ENCODE measurements at regions not wholly inside any gene's neighbourhood (a gene's known extent, or its start where the extent isn't known, plus 50 kb on each side); places are given as distances from the start of the nearest gene placed in this dataset.

- TF ChIP-seq, protein P1, sequence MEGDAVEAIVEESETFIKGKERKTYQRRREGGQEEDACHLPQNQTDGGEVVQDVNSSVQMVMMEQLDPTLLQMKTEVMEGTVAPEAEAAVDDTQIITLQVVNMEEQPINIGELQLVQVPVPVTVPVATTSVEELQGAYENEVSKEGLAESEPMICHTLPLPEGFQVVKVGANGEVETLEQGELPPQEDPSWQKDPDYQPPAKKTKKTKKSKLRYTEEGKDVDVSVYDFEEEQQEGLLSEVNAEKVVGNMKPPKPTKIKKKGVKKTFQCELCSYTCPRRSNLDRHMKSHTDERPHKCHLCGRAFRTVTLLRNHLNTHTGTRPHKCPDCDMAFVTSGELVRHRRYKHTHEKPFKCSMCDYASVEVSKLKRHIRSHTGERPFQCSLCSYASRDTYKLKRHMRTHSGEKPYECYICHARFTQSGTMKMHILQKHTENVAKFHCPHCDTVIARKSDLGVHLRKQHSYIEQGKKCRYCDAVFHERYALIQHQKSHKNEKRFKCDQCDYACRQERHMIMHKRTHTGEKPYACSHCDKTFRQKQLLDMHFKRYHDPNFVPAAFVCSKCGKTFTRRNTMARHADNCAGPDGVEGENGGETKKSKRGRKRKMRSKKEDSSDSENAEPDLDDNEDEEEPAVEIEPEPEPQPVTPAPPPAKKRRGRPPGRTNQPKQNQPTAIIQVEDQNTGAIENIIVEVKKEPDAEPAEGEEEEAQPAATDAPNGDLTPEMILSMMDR (IDR thresholded peaks at IDR 0.05) = no peak
- H3K27ac ChIP-seq = no peak overlapping the region
- DNase-seq (ENCODE audit: low spot score) = no peak
- H3K4me3 ChIP-seq = no peak overlapping the region
Measured at GRCh38 chr11:130641876-130642275, 193.4 kb downstream of the ADAMTS15 start.

GRCh38 chr11:130642994-130643393, 194.5 kb downstream of the ADAMTS15 start:
- TF ChIP-seq, protein P1 (IDR thresholded peaks at IDR 0.05) = no peak
- Histone ChIP-seq H3K27ac (no peak overlapping the region), H3K4me3 (no peak overlapping the region)
- DNase-seq (ENCODE audit: low spot score) = no peak

DNA sequence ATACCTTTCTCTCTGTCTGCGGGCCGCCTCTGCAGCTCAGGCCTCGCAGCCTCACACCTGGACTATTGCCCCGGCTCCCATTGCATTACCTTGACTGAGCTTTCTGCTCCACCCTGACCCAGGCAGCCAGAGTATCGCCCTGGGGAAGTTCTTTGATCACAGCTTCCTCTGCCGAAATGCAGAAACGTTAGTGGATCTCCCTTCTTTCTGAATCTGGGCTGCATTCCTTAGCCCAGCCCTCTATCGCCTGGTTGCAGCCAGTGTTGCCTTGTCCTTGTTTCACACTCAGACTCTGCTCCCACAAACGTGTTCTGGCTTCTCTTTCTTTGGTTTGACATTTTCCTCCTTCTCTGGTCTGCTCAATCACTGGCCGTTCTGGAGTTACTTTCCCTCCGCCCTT, 195.7 kb downstream of the ADAMTS15 start:
- TF ChIP-seq, protein P1 (IDR thresholded peaks at IDR 0.05) = no peak
- no peak for DNase-seq (ENCODE audit: low spot score)
- H3K27ac ChIP-seq = no peak overlapping the region

DNA sequence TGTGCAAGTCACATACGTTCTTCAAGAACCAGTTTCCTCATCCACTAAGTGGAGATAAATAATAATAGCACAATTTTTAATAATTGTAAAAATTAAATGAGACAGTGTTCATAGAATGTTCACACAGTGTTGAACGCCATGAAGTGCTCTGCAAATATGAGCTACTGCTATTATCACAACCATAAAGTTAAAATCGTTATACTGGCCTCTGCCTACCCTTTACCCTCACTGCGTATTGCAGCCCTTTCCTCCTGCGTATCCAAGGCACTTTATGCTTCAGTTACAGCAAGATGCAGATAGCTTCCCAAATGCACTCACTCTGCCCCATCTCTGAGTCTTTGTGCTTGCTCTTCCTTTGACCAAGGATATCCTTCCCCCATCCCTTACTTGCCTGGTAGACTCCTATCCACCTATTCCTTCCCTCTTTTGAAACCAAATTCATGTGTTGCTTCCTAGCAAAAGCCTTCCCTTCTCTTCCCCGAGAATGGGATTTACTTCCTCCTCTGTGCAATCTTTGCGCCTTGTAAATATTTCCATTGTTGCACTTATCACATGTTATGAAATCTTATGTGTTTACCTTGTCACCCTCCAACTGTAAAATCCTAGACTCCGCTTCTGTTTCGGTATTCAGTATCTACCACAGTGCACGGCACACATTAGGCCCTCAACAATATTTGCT, 196.9 kb downstream of the ADAMTS15 start:
- no peak for DNase-seq (ENCODE audit: low spot score)
- no peak overlapping the region for H3K4me3 ChIP-seq
- no peak overlapping the region for H3K27ac ChIP-seq
- TF ChIP-seq, protein P1 (IDR thresholded peaks at IDR 0.05) = no peak

More for the DNA sequence above, 195.7 kb downstream of the ADAMTS15 start:
- no peak overlapping the region for H3K4me3 ChIP-seq

- TF ChIP-seq, protein P1 (IDR thresholded peaks at IDR 0.05) = no peak
- H3K27ac ChIP-seq = no peak overlapping the region
- peak; percentile 62 for DNase-seq (ENCODE audit: low spot score)
Measured at GRCh38 chr11:130645843-130646197, 197.4 kb downstream of the ADAMTS15 start.

GRCh38 chr11:130646881-130647280, 198.4 kb downstream of the ADAMTS15 start:
- DNase-seq (ENCODE audit: low spot score) = no peak
- TF ChIP-seq, protein P1 (IDR thresholded peaks at IDR 0.05) = no peak
- Histone ChIP-seq H3K4me3 (no peak overlapping the region), H3K27ac (peak overlapping the region; percentile 74 to 88)

More at GRCh38 chr11:130645843-130646197, 197.4 kb downstream of the ADAMTS15 start:
- no peak overlapping the region for H3K4me3 ChIP-seq

- DNase-seq (ENCODE audit: low spot score) = peak; percentile 47
- no peak overlapping the region for H3K4me3 ChIP-seq
- TF ChIP-seq, protein P1 (IDR thresholded peaks at IDR 0.05) = no peak
- peak overlapping the region; percentile 74 to 88 for H3K27ac ChIP-seq
Measured at GRCh38 chr11:130647371-130647770, 198.9 kb downstream of the ADAMTS15 start.
